GM10266 (cell line): ENCODE measurements at regions not wholly inside any gene's neighbourhood (a gene's known extent, or its start where the extent isn't known, plus 50 kb on each side); places are given as distances from the start of the nearest gene placed in this dataset.

Source experiments
- DNase-seq: peaks from one replicate; pipeline ENCODE4 v3.0.0; 2012; ENCODE audit errors: extremely low spot score
- CTCF ChIP-seq: IDR thresholded peaks from 2 replicates; pipeline ENCODE4 v1.5.1; 2012; ENCODE audit warnings: mild to moderate bottlenecking, low read depth; ENCODE audit not compliant: control insufficient read depth, insufficient read depth; ENCODE audit errors: missing control alignments

DNA sequence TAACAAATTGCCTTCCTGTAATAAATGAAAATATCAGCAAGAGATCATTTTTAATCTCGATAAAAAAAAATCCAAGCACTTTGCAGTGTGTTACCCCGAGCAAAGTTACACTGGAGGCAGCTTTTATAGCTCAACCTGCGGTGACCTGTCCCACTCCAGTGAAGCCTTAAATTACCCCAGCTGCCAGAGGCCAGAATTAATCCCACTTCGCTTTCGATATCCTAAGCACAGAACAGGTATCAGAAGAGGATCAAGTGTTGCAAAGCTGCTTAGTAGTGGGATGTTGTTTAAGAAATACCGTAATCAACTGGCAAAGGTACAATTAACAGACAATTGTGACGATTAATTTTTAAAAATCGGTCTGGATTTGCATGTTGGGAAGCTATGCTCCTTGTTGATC, 314.0 kb downstream of the AGTPBP1 start:
- no peak for TF ChIP-seq CTCF
- DNase-seq = no peak

- peak; percentile 74 for TF ChIP-seq CTCF
- DNase-seq = peak; percentile 66
Observed at GRCh38 chr9:85425153-85425611, 316.6 kb downstream of the AGTPBP1 start.

GRCh38 chr9:85423422-85423821, 318.3 kb downstream of the AGTPBP1 start:
- TF ChIP-seq CTCF = no peak
- no peak for DNase-seq

GRCh38 chr9:85421641-85422040, 320.1 kb downstream of the AGTPBP1 start:
- TF ChIP-seq CTCF = no peak

DNA sequence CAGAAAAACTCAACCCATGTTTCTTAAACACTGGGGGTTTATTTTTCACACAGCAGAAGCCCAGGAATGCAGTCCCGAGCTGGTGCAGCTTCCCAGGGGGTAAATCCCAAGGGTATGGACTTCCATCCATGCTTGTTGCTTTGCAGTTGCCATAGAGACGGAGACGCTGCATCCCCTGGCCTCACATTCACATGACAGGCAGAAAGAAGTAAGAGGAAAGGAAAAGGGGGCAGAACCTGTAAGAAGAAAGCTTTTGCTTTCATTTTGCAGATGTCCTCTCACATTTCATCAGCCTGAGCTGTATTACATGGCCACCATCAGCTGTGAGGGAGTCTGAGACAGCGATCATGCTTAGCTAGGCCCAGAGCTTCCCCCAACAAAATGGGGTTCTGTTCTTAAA, 321.0 kb downstream of the AGTPBP1 start:
- DNase-seq = peak; percentile 26

More at GRCh38 chr9:85421641-85422040, 320.1 kb downstream of the AGTPBP1 start:
- DNase-seq = no peak

DNA sequence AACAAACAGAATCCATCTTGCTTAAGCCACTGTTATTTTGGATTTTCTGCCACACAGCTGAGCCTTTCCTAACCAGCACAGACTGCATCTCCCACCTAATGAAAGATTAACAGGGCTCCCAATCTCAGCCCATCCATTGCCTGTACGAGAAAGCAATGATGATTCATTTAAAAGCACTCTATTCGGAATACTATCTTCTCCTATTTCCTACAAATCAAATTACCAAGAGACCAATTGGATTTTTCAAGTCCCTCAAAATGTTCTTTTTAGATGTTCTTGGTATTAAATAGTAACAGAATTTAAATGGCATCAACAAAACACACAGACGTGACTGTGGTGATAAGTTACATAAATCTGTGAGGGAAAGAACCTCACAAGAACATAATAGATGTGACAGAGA, 324.1 kb downstream of the AGTPBP1 start:
- no peak for DNase-seq
- no peak for TF ChIP-seq CTCF

More for the DNA sequence above, 321.0 kb downstream of the AGTPBP1 start:
- TF ChIP-seq CTCF = no peak

- DNase-seq = no peak
Observed at GRCh38 chr9:85416715-85417114, 325.0 kb downstream of the AGTPBP1 start.

More at GRCh38 chr9:85416715-85417114, 325.0 kb downstream of the AGTPBP1 start:
- TF ChIP-seq CTCF = no peak
